ENCODE measurements at regions not wholly inside any gene's neighbourhood (a gene's known extent, or its start where the extent isn't known, plus 50 kb on each side); places are given as distances from the start of the nearest gene placed in this dataset.

DNA sequence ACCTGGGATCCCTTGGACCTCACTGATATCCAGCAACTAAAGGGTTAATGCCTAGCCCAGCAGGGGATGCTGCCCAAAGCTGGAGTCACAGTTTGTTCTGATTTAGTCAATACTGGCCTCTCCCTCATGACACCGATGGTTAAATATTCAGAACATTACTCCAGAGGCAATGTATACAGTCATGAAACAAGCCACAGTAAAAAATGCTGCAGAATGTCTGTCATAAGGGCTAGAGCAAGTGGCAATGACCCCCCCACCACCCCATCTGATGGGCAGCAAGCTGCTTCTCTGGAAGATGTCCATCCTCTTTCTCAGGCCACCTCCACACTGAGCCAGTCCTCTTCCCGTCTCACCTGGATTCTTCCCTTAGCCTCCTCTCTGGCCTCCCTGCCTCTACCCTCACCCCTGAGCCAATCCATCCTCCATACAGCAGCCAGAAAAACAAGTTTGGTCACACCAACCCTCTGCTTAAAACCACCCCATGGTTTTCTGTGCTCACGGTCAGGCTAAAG lies 99.0 kb upstream of the KCNG1 start:
- DNase-seq = no peak

DNA sequence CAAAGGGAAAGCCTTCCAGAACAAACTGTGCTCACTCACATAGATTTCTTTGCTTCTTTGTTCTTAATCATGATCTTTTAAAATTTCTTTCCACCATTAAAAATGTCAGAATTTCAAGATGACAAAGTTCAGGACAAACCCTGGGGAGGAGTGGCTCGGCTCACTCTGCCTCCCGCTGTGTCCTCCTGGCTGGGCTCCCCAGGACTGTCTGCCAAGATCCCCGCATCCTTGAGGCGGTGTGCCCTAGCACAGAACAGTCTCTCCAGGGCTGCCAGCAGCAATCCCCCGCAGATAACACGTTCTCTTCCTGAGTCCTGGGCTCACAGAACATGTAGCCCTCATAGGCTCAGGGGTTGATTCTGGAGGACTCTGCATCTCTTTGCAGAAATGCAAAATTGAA lies 98.4 kb upstream of the KCNG1 start:
- DNase-seq = no peak

DNA sequence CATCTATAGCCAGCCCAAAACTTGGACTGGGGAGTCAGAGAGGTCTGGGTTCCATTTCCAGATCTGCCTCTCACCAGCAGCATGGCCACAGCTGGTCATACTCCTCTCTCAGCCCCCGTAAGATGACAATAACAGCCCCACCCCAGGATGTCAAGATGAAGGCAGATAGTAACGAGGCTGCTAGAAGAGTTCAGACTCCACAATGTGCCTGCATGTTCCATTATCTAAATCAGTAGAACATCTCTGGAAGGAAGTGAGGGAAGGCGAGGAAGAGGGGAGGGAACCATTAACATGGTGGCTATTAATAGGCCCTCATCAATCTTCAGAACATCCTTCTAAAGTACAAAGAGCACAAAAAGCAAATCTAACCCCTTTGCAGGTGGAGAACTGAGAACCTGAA lies 98.0 kb upstream of the KCNG1 start:
- DNase-seq = no peak

DNA sequence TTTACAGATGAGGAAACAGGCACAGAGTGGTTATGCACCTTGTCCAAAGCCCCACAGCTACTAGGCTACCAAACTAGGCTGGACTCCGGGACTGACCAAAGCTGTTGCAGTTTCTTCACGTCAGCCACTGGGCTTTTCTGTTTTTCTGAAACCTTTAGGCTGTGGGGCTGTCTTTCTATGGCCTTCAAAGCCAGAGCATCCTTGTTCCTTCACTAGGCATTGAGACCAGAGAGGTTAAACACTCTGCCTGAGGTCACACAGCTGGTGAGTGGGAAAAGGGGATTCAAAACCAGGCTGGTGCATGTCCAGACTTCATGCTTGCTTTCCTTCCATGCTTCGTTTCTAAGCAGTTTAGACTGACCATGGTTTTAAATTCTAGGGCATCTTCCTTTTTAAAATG lies 97.5 kb upstream of the KCNG1 start:
- DNase-seq = no peak

DNA sequence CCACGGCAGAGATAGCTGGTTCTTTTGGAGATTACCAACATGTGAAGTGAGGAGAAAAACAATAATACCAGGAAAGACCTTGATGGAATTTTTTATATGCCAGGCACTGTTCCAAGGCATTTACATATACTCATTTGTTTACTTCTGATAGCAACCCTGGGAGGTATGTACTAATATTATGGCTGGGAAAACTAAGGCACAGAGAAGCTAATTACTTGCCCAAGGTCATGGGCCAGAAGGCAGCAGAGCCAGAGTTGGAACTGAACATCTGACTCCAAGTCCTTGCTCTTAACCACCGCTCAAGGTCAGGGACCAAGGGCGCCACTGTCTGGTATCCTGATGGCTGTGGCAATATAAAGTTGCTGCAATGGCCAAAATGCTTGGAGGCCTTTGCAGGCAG lies 97.0 kb upstream of the KCNG1 start:
- DNase-seq = no peak

DNA sequence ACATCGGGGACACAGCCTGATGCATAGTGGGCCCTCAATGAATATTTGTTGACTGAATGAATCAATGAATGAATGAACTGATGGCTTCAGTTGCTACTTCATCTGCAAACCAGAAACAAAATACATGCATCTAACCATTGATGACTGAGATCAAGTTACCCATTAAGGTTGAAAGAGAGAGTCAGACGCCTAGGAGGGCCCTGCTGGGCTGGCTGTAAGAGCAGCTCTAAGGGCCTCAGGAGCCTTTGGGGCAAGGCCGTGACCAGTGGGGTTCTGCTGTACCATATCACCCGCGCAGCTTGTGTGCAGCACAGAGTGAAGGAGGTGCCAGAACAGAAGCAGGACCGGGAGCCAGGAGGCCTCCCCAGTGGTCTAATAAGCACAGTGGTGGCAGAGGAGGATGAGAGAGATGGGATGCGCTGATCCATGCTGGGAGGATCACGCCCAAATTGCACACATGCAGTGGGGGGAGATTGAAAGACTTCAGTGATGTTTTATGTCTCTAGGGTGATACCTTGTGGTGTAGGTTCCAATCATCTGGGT lies 96.1 kb upstream of the KCNG1 start:
- no peak for DNase-seq

DNA sequence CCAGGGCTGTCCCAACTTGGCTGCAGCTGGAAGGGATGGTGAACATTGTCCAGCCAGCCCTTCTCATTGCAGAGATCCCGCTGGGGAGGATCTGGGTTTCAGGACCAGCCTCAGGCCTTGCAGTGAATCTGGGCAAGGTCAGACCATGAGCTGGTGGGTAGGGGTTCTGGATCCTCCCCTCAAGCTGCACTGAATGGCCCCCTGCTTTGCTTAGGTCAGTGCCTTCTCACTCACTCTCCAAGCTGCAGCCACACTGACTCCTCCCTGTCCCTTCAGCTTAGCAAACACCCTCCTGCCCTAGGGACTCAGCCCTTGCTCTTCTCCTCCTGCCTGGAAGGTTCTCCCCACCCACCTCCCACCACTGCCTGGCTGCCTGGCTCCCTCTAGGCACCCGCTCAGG lies 95.3 kb upstream of the KCNG1 start:
- no peak for DNase-seq

DNA sequence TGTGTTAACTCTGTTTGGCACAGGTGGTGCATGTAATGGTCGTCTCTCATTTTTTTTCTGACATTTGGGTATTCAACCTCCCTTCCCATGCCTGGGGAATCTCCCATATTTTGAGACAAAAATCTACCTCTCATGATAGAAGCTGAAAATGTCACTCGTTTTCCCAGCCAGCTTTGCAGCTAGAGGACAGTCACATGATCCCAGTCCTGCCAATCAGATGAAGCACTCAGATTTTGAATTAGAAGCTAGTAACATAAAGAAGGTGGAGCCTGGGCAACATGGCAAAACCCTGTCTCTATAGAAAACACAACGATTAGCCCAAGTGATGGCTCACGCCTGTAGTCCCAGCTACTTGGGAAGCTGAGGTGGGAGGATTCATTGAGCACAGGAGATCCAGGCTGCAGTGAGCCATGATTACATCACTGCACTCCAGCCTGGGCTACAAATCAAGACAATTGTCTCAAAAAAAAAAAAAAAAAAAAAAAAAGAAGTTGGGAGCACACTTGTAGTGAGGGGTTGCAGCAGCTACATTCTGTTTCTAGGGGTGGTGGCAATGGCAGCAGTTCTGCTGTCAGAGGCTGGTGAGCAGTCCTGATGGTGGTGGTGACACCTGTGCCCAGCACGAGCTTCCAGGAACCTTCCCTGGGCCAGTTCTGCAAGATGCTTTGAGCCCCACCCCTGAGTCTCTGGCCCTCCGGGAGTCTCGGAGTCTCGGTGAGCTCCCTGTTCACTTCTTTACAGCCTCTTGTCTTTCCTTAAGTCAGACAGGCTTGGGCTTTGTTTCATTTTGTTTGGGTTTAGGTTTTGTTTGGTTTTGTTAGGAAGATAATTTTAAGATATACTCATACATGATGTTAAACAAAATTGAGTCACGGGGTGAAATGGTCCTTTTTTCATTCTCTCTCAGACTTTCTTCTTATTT lies 94.1 kb upstream of the KCNG1 start:
- DNase-seq = no peak

DNA sequence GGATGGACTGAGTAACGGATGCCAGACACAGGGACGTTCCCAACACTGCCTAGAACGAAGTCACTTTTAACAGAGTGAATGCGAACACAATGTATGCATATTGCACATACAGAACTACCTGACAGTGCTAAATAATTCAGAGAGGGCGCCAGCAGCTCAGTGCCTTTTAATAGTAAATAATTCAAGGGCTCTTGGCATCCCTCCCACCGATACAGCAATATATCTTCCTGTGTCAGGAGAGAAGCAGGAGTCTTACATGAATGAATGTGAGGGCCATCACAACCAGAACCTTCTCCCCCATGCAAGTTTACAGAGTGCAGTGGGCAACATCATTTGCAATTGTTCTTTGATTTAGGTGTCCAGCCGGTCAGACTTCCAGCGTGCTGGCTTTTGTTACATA lies 88.4 kb upstream of the KCNG1 start:
- no peak for DNase-seq

DNA sequence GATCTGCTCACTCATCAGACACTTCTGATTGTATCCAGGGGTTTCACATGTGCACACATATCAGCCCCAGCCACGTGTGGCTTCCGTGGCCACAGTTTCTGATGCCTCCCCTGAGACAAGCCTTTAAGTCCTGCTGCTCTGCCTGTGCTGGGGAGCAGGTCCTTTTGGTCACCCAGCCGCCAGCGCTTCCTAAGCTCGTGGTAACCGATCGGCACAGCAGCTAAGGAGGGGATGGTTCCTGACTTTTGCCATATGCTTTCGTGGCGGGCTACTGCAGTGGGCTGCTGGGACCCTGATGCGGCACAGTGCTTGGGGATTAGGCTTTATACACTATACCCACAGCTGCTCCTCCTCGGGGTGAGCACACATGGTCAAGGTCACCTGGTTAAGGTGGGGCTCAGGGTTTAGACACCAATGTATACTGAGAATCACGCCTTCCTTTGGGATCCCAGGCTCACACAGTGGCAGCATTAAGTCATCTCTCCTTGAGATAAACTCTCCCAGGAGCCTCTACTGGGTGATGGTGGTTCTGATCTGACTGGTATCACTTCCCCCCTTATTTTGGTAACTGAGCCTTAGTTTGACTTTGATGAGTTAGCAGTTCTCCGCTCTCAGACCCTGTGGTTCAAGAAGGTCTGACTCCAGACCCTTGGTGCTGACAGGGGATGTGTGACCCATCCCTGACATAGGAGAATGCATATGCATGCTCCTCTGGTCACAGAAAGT lies 85.9 kb upstream of the KCNG1 start:
- DNase-seq = no peak

DNA sequence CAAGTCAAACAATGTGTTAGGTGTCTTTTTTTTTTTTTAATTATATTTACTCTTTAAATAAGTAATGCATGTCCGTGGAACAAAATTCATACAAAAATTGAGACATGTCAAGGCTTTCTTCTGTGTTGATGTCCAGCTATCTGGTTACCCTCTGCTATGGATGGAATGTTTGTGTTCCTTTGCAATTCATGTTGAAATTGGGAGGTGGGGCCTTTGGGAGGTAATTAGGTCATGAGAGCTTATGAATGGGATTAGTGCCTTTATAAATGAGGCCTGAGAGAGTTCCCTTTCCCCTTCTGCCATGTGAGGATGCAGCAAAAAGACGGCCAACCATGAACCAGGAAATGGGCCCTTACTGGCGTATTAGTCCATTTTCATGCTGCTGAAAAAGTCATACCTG lies 83.1 kb upstream of the KCNG1 start:
- no peak for DNase-seq

DNA sequence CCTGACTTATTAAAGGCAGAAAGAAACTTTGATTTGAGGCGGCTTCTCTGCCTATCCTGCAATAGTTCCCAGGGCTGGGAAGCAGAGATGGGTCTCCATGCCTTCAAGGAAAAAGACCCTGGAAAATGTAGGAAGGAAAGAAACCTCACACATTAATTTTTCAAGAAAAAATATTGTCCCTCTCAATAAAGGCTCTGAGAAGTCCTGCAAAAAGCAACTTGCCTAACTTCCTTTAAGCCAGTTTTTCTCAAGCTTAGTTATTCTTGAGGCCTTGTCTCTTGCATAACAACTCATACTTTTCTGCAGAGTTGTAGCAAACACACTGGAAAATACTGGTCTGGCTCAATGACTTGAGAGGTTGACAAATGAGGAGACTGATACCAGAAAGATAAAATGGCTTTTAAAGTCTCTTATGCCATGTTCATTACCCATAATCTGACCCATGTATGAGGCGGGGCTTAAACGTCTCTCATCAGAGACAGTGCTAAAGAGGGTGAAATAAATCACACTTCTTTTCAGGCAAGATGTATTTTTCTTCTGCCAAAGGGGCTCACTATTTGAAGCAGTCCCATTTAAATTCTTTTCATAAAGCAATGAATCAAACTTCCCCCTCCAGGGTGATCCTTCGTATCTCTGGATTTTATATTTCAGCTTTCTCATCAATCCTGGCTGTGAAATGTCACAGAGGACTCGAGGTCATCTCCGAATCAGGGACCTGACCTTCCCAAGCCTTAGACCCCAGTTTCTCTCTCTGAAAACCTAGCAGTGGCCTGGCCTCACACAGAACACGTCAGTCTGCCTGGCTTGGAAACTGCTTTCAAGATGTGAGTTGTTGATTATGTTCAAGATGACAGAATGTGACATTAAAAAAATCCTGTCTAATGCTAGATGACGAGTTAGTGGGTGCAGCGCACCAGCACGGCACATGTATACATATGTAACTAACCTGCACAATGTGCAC lies 82.3 kb upstream of the KCNG1 start:
- no peak for DNase-seq

DNA sequence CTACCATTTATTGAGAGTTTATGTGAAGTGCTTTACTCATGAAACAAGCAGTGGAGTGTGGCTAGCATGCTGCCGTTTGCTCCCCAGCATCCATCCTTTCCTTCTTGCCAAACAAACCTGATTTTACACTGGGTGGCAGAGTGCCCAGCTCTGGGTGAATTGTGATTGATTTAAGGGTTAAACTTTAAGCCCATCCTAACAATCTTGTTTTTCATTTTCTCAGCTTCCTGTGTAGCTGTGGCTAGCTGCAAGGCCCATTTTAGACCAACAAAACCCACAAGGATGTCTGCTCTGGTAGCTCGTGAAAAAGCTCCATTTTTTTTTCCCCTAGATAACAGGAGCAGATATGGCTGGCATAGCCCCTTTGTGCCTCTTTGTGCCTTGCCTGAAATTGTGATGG lies 77.7 kb upstream of the KCNG1 start:
- DNase-seq = no peak

DNA sequence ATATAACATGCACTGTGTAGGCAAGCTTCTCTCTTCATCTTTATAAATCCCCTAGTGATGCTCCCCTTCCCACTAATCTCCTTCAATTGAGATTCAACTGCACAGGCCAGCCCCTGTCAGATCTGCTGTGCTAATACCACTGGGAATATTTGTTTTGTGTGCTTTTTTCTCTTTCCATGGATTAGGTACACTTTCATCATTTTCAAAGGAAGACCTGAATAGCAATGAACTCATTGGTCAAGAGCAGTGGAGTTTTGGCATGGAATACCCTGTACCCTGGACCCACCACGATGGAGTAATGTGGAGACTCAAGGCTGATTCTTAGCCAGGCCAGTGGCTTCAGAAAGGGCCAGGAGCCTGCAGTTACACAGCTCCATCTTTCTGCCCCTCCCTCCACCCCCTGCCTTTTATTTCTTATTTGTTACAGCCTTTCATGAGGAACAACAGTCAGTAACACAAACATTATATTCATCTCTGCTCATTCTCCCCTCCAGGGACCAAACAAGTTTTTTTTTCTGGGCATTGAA lies 75.4 kb upstream of the KCNG1 start:
- DNase-seq = no peak

DNA sequence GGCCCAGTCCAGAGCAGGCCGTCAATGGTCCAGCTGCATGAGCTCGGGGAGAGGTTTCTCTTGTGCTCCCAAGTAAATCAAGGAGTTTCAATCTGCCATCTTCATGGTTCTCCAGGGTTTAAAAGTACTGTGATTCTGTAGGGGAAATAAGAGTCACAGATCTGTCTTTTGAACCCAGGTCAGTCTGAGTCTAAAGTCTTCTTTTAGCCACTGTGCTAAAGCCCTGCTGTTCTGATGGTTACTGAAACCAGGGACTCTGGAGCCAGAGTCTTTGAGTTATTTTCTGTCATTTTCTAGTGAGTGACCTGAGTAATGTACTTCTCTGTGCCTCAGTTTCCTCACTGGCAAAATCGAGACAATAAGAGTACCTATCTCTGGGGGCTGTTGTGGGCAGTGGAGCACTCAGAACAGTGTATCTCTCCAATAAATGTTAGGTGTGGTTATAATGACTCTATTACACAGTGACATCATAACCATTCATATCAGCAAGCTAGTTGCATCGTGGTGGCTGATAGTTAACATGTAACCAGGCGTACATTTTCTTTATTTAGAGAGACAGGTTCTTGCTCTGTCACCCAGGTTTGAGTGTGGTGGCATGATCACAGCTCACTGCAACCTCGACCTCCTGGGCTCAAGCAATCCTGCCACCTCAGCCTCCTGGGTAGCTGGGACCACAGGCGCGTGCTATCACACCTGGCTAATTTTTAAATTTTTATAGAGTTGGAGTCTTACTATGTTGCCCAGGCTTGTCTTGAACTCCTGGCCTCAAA lies 74.6 kb upstream of the KCNG1 start:
- no peak for DNase-seq

DNA sequence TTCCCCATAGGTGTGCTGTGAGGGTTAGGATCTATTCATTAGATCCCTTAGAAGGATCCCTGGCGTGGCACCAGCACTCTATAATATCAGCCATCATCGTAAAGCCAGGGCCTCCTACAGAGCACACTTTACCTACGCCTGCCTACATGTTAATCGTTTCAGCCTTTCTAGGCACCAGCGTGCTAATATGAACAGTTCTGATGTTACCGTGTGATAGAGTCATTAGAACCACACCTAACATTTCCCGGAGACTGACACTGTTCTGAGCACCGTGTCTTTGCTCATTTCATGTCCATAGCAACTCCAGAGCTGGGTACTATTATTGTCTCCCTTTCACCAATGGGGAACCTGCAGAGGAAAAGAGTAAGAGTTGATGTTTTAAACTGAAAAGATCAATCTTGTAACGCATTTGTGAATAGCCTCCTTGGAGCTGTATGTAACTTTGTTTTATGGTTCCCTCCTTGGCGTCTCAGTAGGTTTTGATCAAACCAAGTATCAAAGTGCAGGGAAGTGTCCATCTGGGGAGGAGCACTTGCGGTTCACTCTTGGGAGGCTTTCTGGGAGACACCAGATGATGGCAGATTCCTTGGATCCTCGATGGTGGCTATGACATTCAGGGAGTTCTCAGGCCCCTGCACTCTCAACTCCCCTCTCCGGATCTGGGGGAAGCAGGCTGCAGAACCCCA lies 73.8 kb upstream of the KCNG1 start:
- no peak for DNase-seq

DNA sequence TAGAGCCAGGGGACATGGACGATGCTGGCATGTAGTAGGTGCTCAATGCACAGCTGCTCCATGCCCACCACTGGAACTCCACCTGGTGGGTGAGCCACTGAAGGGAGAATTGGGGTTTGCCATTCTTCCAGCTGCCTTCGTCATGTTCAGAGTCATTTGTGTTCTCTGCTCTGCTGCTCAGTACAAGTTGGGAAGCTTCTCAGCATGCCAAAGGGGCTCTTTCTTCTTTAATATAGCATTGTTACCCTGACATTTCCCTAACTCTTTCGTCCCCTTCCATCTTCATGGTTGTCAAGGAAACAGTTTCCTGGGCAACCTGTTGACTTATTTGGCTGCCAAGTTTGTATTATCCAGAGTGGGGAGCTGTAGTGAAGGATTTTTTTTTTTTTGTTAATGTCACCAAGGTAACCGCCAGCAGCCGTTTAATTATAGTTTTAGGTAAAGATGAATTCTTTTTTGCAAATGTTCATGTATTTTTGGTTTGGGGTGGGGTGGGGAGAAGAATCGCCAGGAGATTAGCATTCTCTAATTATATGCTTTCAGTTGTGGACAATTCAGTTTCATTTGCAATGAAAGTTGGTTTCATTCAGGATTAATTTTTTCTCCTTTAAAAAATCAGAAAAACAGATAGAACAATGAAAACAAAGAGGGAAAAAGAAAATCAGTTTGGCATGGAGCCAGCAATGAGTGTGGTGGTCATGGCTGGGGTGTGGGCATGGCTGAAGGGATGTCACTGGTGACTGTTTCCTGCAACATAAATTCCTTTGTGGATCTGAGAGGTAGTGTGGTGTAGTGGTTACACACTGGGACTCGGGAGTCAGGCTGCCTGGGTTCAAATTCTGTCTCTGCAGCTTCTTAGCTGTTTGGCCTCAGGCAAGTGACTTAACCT lies 73.0 kb upstream of the KCNG1 start:
- DNase-seq = no peak

DNA sequence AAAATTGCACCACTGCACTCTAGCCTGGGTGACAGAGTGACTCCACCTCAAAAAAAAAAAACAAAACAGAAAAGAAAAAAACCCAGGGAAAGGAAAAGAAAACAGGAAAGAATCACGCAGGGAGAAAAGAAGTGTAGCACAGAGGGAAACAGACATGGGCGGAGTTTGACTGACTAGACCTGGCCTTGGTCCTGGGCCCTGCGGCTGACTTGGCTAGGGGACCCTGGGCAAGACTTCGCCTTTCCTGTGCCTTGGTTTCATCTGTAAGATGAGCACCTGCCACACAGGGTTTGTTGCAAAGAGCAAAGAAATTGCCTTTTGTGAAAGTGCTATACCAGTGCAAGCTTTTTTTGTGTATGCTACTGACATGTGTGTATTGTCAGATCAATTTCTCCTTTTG lies 71.3 kb upstream of the KCNG1 start:
- no peak for DNase-seq

DNA sequence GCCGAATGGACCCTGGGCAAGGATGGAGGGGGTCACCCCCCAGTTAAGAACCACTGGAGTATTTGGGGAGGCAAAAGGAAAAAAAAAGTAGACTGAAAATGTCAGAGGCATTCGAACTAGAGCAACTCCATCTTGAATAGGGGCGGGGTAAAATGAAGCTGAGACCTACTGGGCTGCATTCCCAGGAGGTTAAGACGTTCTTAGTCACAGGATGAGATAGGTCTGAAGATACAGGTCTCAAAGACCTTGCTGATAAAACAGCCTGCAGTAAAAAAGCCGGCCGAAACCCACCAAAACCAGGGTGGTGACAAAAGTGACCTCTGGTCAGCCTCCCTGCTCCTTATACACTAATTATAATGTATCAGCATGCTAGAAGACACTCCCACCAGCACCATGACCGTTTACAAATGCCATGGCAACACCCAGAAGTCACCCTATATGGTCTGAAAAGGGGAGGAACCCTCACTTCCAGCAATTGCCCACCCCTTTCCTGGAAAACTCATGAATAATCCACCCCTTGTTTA lies 70.4 kb upstream of the KCNG1 start:
- DNase-seq = no peak

DNA sequence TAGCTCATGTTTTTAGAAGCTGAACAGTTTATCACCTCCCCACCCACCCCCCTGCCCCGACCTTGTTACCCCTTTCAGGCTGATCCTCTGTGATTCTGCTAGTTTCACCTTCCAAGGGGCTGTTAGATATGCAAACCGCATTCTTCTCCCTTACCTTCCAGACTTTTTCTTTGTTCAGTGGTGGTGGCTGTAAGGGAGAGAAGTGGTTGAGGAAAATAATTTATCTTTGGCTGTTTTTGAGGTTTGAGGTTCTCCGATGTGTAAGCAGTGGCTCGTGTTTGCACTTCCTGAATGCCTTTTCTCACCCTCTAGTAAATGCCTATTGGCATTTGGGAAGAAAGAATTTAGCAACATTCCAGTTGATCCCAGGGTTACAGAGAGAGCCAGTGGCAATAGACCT lies 69.4 kb upstream of the KCNG1 start:
- no peak for DNase-seq
